Cardiac muscle cell (in vitro differentiated cells and primary cell): ENCODE measurements at regions not wholly inside any gene's neighbourhood (a gene's known extent, or its start where the extent isn't known, plus 50 kb on each side); places are given as distances from the start of the nearest gene placed in this dataset.

Experiments
- DNase-seq, 2 donors: peaks; one replicate each; pipeline versions ENCODE4 v3.0.0 to v3.0.0-alpha.2; 2010 to 2017; ENCODE audit warnings: low read depth in 1 of 2, low spot score in 1 of 2
- H3K27ac ChIP-seq: fragments of 200-600 bp; sonication (generic); 2 replicates; pipeline ENCODE4 v1.5.1; 2016
- H3K27me3 ChIP-seq: fragments of 200-600 bp; sonication (generic); 2 replicates; pipeline ENCODE4 v1.6.0; 2016; ENCODE audit warnings: control low read depth
- H3K36me3 ChIP-seq: fragments of 200-600 bp; sonication (generic); 2 replicates; pipeline ENCODE4 v1.5.1; 2016; ENCODE audit warnings: control low read depth
- H3K4me1 ChIP-seq: fragments of 200-600 bp; sonication (generic); 2 replicates; pipeline ENCODE4 v1.8.1; 2017; ENCODE audit warnings: low read depth, mild to moderate bottlenecking, mixed run types
- H3K4me3 ChIP-seq: fragments of 200-600 bp; sonication (generic); 2 replicates; pipeline ENCODE4 v1.5.1; 2016; ENCODE audit warnings: mild to moderate bottlenecking
- H3K9me3 ChIP-seq: fragments of 200-600 bp; sonication (generic); 2 replicates; pipeline ENCODE4 v1.5.1; 2017; ENCODE audit warnings: low read depth, mild to moderate bottlenecking, control low read depth
- CTCF ChIP-seq: IDR thresholded peaks from 2 replicates; pipeline ENCODE4 v1.5.1; 2012; ENCODE audit warnings: low read depth, mild to moderate bottlenecking, low read length

- H3K27ac ChIP-seq, result no peak overlapping the region
- no peak for DNase-seq
- no peaks in the 10 kb centered on the region for H3K4me1 ChIP-seq
- no peak overlapping the region for H3K4me3 ChIP-seq
- H3K27me3 ChIP-seq, result no peaks in the 10 kb centered on the region
- H3K36me3 ChIP-seq, result no peaks in the 10 kb centered on the region
- no peaks in the 10 kb centered on the region for H3K9me3 ChIP-seq
- TF ChIP-seq CTCF, result no peak
These were observed 110.2 kb downstream of the FAM50B start for GRCh38 chr6:3959385-3959784.

DNA sequence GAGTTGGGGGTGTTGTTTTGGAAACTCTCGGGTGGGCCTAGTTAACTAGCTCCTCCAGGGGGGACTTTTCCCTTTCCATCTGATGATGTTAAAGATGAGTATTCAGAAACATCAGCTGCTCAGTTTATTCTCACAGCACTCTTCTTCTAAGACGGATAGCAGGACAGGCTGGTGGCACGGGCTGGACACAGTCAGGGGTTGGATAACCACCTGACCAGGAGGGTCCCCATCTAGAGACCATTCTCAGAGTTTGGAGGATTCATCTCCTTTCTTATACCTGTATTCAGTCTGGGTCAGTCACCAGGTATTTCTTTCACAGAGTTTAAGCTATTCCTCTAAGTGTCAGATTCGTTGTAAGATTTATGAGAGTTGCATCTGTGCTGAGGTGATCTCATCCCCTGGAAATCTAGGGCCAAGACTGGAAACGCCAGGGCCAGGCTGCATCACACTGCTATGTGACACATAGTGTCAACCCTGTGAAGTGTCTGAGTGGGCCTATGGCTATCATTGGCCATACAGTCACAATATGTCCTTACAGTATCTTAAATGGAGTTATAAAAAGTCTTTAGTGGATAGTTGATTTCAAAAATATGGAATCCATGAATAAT lies 111.7 kb downstream of the FAM50B start:
- no peak overlapping the region for H3K4me3 ChIP-seq
- DNase-seq, result no peak
- no peak for TF ChIP-seq CTCF

GRCh38 chr6:3961581-3962215 lies 112.5 kb downstream of the FAM50B start:
- no peak overlapping the region for H3K27ac ChIP-seq
- no peak for TF ChIP-seq CTCF
- no peaks in the 10 kb centered on the region for H3K4me1 ChIP-seq
- H3K4me3 ChIP-seq, result no peak overlapping the region
- no peaks in the 10 kb centered on the region for H3K9me3 ChIP-seq
- no peak for DNase-seq
- no peaks in the 10 kb centered on the region for H3K27me3 ChIP-seq
- no peaks in the 10 kb centered on the region for H3K36me3 ChIP-seq

More for the DNA sequence above, 111.7 kb downstream of the FAM50B start:
- Histone ChIP-seq H3K4me1 (no peaks in the 10 kb centered on the region), H3K27me3 (no peaks in the 10 kb centered on the region), H3K9me3 (no peaks in the 10 kb centered on the region), H3K27ac (no peak overlapping the region), H3K36me3 (no peaks in the 10 kb centered on the region)

DNA sequence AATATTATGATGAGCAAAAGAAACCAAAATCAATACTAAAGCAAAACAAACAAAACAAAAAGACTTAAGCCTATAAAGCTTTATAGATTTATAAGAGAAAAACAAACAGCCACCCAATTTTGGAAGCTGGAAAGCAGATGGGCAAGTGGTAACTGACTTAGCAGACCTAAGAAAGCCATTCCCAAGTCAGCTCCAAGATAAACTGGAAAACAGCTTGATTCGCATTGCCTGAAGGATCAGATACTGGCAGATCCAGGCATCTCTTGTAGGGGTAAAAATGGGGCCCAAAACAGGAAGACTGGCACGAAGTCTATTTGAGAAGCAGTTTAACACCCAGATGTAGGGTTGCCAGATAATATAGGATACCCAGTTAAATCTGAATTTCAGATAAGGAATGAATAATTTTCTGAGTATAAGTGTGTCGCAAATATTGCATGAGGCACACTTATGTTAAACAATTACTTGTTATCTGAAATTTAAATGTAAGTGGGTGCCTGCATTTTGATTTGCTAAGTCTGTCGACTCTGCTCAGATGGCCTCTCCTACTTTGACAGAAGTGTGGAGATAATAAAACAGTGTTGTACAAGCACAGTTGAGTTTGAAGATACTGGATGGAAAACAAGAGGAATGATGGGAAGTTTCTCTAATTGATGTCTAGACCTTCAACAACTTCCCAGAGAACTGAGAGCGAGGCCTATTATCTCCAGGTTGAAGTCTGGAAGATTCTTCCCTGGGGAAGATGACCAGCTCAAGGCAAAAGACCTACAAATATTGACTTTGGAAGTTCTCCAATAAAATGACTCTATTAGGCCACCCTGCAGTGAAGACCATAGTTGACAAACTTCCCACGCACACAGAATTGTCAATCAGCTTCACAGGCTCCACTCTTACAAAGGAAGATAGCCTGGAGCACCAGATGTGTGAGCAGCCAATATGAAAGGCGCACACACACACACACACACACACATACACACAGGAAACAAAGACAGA lies 113.4 kb downstream of the FAM50B start:
- H3K27ac ChIP-seq, result no peak overlapping the region
- H3K27me3 ChIP-seq, result no peaks in the 10 kb centered on the region
- no peaks in the 10 kb centered on the region for H3K9me3 ChIP-seq
- no peaks in the 10 kb centered on the region for H3K4me1 ChIP-seq
- peak in 1 of 2 donors; percentile 33 for DNase-seq
- TF ChIP-seq CTCF, result no peak
- no peaks in the 10 kb centered on the region for H3K36me3 ChIP-seq
- H3K4me3 ChIP-seq, result no peak overlapping the region

GRCh38 chr6:3963426-3963825 lies 114.3 kb downstream of the FAM50B start:
- H3K4me3 ChIP-seq, result no peak overlapping the region
- no peaks in the 10 kb centered on the region for H3K27me3 ChIP-seq
- no peak for DNase-seq
- no peak overlapping the region for H3K27ac ChIP-seq
- no peaks in the 10 kb centered on the region for H3K36me3 ChIP-seq
- H3K9me3 ChIP-seq, result no peaks in the 10 kb centered on the region
- no peak for TF ChIP-seq CTCF
- H3K4me1 ChIP-seq, result no peaks in the 10 kb centered on the region
